ENCODE measurements at regions not wholly inside any gene's neighbourhood (a gene's known extent, or its start where the extent isn't known, plus 50 kb on each side); places are given as distances from the start of the nearest gene placed in this dataset.

GRCh38 chr12:97637770-97638169 lies 175.2 kb downstream of the RMST start:
- TF ChIP-seq CTCF (IDR thresholded peaks at IDR 0.05) (no peak), POLR2A (IDR thresholded peaks at IDR 0.05) (no peak)
